ENCODE measurements at regions not wholly inside any gene's neighbourhood (a gene's known extent, or its start where the extent isn't known, plus 50 kb on each side); places are given as distances from the start of the nearest gene placed in this dataset.
A peak's percentile ranks its signal among the peaks of the same experiment; 100 is the strongest.

DNA sequence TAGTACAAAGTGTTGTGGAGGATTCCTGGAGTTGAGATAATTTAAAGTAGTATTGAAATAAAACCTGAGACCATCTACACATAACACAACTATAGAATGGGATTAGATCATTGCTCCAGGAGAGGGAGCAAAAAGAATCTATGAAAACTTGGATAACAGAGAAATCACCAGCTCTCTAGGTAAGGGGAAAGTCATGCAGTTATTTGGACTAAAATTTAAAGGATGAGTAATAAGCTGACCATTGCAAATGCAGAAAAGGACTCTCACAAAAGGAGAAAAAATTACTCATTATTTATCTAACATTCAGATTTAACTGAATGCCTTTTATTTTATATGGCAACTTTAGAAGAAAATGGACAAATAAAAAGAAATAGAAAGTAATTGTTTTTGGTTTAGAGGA is 1399.8 kb upstream of the ACVR2A start:
- Histone ChIP-seq H3K9ac (ENCODE audit: low read depth, low read length) (no peak overlapping the region), H3K9me3 (ENCODE audit: control insufficient read depth, insufficient read depth, low read length) (no peaks in the 10 kb centered on the region), H3K27ac (ENCODE audit: low read depth, low read length) (no peak overlapping the region), H3K4me3 (ENCODE audit: low read depth, low read length) (no peak overlapping the region), H3K4me1 (ENCODE audit: control insufficient read depth, insufficient read depth, low read length) (no peaks in the 10 kb centered on the region), H3K27me3 (ENCODE audit: control insufficient read depth, insufficient read depth, low read length) (no peaks in the 10 kb centered on the region), H3K36me3 (ENCODE audit: control insufficient read depth, insufficient read depth, low read length) (no peaks in the 10 kb centered on the region)

DNA sequence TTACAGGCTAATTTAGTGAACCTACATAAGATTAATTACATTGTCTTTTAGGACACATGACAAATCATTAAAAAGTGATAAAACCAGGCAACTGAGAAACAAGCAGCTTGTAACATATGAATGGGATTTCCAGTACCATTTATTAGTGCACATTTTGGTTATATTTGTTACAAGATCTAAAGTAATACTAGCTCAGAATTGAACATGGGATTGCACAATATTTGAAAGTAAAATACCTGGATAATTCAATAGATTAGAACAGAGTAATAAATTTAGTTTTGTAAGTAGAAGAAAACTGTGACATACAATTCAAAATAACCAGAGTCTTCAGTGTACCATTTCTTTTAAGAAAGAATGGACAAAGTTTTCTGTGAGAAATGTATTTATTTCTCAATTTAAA is 1400.7 kb upstream of the ACVR2A start:
- Histone ChIP-seq H3K36me3 (ENCODE audit: control insufficient read depth, insufficient read depth, low read length) (no peaks in the 10 kb centered on the region), H3K27ac (ENCODE audit: low read depth, low read length) (no peak overlapping the region), H3K27me3 (ENCODE audit: control insufficient read depth, insufficient read depth, low read length) (no peaks in the 10 kb centered on the region), H3K9ac (ENCODE audit: low read depth, low read length) (no peak overlapping the region), H3K9me3 (ENCODE audit: control insufficient read depth, insufficient read depth, low read length) (no peaks in the 10 kb centered on the region), H3K4me3 (ENCODE audit: low read depth, low read length) (no peak overlapping the region), H3K4me1 (ENCODE audit: control insufficient read depth, insufficient read depth, low read length) (no peaks in the 10 kb centered on the region)

DNA sequence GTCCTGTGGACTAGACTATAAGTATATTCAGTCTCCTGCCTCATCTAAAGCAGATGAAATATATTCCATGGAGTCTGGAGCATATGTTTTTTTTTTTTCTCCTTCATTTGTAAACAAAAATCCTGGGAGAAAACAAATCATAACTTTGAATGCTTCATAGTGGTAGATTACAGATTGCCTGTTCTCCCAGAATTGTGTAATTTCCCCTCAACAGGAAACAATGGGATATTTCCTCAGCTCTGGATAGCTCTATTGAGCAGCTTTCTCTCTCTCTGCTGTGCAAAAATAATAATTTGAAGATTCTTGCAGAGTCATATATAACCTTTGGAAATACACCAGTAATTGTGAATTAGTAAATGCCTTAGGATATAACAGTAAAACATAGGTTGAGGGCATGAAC is 1406.6 kb upstream of the ACVR2A start:
- Histone ChIP-seq H3K36me3 (ENCODE audit: control insufficient read depth, insufficient read depth, low read length) (no peaks in the 10 kb centered on the region), H3K9ac (ENCODE audit: low read depth, low read length) (no peak overlapping the region), H3K4me1 (ENCODE audit: control insufficient read depth, insufficient read depth, low read length) (peaks cover 11% of the 10 kb centered on the region; the same call in 1 of the 2 replicates), H3K9me3 (ENCODE audit: control insufficient read depth, insufficient read depth, low read length) (no peaks in the 10 kb centered on the region), H3K27ac (ENCODE audit: low read depth, low read length) (no peak overlapping the region), H3K4me3 (ENCODE audit: low read depth, low read length) (no peak overlapping the region), H3K27me3 (ENCODE audit: control insufficient read depth, insufficient read depth, low read length) (no peaks in the 10 kb centered on the region)

DNA sequence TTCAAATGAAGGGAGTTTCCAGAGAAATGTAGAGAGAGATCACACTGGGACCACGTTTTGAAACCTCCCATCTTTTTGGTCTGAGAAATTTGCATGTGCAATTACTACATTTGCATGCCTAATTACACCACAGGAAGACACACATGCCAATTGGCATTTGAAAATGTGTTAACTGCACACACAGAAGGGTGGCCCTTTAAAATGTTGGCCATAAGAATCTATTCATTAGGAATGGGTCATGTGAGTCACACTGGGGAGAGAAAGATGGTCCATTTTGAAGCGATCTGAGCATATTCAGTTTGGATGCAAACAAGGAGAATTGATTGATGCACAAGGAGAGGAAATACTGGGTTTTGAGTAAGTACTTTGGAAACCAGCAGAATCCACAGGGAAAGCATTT is 1407.1 kb upstream of the ACVR2A start:
- Histone ChIP-seq H3K27me3 (ENCODE audit: control insufficient read depth, insufficient read depth, low read length) (no peaks in the 10 kb centered on the region), H3K4me1 (ENCODE audit: control insufficient read depth, insufficient read depth, low read length) (peaks cover 11% of the 10 kb centered on the region; the same call in 1 of the 2 replicates), H3K27ac (ENCODE audit: low read depth, low read length) (no peak overlapping the region), H3K9ac (ENCODE audit: low read depth, low read length) (no peak overlapping the region), H3K4me3 (ENCODE audit: low read depth, low read length) (no peak overlapping the region), H3K9me3 (ENCODE audit: control insufficient read depth, insufficient read depth, low read length) (no peaks in the 10 kb centered on the region), H3K36me3 (ENCODE audit: control insufficient read depth, insufficient read depth, low read length) (no peaks in the 10 kb centered on the region)

DNA sequence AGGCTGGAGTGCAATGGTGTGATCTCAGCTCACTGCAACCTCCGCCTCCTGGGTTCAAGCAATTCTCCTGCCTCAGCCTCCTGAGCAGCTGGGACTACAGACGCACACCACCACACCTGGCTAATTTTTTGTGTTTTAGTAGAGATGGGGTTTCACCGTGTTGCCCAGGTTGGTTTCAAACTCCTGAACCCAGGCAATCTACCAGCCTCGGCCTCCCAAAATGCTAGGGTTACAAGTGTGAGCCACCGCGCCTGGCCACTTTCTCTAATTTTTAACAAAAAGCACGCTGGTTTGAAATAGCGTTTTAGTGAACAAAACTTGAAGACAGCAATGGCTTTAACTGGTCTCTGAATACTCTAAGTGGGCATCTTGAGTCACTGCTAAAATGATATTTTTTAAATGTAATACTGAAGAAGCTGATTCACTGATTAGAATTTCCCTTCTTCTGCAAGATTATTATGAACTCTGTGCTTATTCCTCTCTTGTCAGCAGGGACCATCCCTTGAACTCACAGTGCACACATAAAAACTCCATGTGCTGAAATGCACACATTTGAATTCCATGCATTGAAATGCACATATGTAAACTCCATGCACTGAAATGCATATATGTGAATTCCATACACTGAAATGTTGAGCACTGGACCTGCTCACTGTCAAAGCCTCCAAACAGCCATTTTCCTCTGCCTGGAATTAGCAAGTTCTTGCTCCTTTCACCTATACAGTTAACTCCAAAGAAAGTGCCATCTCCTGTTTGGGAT is 1411.5 kb upstream of the ACVR2A start:
- no peak overlapping the region for H3K9ac ChIP-seq (ENCODE audit: low read depth, low read length)
- no peak overlapping the region for H3K27ac ChIP-seq (ENCODE audit: low read depth, low read length)
- no peaks in the 10 kb centered on the region for H3K9me3 ChIP-seq (ENCODE audit: control insufficient read depth, insufficient read depth, low read length)
- H3K27me3 ChIP-seq (ENCODE audit: control insufficient read depth, insufficient read depth, low read length) = no peaks in the 10 kb centered on the region
- no peak overlapping the region for H3K4me3 ChIP-seq (ENCODE audit: low read depth, low read length)
- no peaks in the 10 kb centered on the region for H3K36me3 ChIP-seq (ENCODE audit: control insufficient read depth, insufficient read depth, low read length)
- peaks cover 11% of the 10 kb centered on the region; the same call in 1 of the 2 replicates for H3K4me1 ChIP-seq (ENCODE audit: control insufficient read depth, insufficient read depth, low read length)

DNA sequence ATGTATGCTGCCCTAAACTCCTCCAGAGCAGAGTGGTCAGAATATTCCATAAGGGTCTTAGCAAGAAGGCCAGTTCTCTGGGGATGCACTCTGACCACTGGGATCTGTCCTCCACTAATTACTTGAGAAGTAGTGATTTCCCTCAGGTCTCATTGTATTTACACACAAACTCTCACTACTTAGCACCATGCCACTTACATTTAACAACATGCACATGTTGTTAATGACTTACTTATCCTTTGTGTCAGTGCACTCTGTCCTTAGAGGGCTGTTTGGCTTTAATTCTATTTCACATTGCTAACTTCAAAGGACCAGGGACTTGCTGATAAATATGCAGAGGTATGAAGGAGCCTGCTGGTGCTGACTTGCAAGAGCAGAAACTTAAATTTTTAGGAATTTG is 1415.5 kb upstream of the ACVR2A start:
- Histone ChIP-seq H3K27ac (ENCODE audit: low read depth, low read length) (no peak overlapping the region), H3K4me3 (ENCODE audit: low read depth, low read length) (no peak overlapping the region), H3K9ac (ENCODE audit: low read depth, low read length) (no peak overlapping the region), H3K36me3 (ENCODE audit: control insufficient read depth, insufficient read depth, low read length) (no peaks in the 10 kb centered on the region), H3K4me1 (ENCODE audit: control insufficient read depth, insufficient read depth, low read length) (peaks cover 6% of the 10 kb centered on the region; the same call in 1 of the 2 replicates), H3K27me3 (ENCODE audit: control insufficient read depth, insufficient read depth, low read length) (no peaks in the 10 kb centered on the region), H3K9me3 (ENCODE audit: control insufficient read depth, insufficient read depth, low read length) (no peaks in the 10 kb centered on the region)

DNA sequence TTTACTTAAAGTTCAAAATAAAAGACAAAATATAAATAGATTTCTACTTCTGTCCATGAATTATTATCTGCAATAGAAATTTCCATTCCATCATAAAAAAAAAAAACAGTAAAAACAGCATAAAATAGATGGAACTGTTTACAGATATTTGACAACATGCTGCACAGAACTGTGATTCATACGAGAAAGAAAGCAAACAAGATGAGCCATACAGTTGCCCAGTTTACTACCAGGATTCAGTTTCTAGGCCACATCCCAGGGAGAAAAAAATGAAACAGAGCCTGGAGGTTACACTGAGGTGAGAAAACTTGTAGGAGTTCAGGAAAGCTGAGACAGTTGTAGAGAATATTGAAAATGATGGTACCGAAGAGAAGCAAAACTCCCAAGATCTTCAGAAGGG is 1426.9 kb upstream of the ACVR2A start:
- no peak overlapping the region for H3K4me3 ChIP-seq (ENCODE audit: low read depth, low read length)
- no peak overlapping the region for H3K9ac ChIP-seq (ENCODE audit: low read depth, low read length)
- H3K4me1 ChIP-seq (ENCODE audit: control insufficient read depth, insufficient read depth, low read length) = peaks cover 19% of the 10 kb centered on the region
- no peaks in the 10 kb centered on the region for H3K36me3 ChIP-seq (ENCODE audit: control insufficient read depth, insufficient read depth, low read length)
- H3K9me3 ChIP-seq (ENCODE audit: control insufficient read depth, insufficient read depth, low read length) = no peaks in the 10 kb centered on the region
- H3K27ac ChIP-seq (ENCODE audit: low read depth, low read length) = no peak overlapping the region
- H3K27me3 ChIP-seq (ENCODE audit: control insufficient read depth, insufficient read depth, low read length) = no peaks in the 10 kb centered on the region

DNA sequence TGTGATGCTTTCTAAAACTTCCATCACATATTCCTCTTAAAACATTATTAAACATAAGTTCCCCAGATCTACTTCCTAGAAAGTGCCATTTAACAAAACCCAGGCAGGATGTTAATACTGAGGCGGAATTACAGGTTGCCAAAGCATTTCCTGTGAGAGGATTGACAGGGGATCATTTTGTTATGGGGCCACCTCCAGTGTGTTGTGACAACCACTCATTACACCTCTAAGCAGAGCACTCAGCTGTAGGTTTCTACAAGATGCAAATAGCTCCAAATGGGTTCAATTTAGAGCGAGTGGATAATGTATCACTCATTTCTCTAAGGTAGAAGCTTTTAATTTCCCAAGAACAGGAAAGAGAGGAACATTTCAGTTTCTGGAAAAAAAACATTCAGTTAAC is 1429.5 kb upstream of the ACVR2A start:
- Histone ChIP-seq H3K4me1 (ENCODE audit: control insufficient read depth, insufficient read depth, low read length) (peaks cover 19% of the 10 kb centered on the region), H3K27me3 (ENCODE audit: control insufficient read depth, insufficient read depth, low read length) (no peaks in the 10 kb centered on the region), H3K36me3 (ENCODE audit: control insufficient read depth, insufficient read depth, low read length) (no peaks in the 10 kb centered on the region), H3K4me3 (ENCODE audit: low read depth, low read length) (no peak overlapping the region), H3K9ac (ENCODE audit: low read depth, low read length) (no peak overlapping the region), H3K27ac (ENCODE audit: low read depth, low read length) (peak overlapping the region; percentile 66), H3K9me3 (ENCODE audit: control insufficient read depth, insufficient read depth, low read length) (no peaks in the 10 kb centered on the region)

DNA sequence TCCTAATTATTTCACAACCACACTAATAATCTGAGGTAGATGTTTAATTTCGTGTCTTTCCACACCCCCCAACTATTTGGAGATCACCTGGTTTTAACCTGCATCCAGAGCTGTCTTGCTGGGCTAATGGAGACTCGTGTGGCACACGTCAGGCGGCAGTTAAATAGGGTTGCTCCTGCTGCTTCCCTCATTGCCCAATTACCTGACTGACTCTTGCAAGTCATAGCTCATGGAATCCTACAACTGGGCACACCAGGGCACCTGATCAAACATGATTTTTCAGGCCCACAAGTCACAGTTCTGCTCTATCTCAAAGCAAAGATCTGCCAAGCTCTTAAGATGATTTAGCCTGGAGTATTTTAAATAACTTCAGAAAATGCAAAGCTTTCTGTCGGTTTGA is 1430.4 kb upstream of the ACVR2A start:
- Histone ChIP-seq H3K4me1 (ENCODE audit: control insufficient read depth, insufficient read depth, low read length) (peaks cover 19% of the 10 kb centered on the region), H3K27ac (ENCODE audit: low read depth, low read length) (peak overlapping the region; percentile 1), H3K9me3 (ENCODE audit: control insufficient read depth, insufficient read depth, low read length) (no peaks in the 10 kb centered on the region)

DNA sequence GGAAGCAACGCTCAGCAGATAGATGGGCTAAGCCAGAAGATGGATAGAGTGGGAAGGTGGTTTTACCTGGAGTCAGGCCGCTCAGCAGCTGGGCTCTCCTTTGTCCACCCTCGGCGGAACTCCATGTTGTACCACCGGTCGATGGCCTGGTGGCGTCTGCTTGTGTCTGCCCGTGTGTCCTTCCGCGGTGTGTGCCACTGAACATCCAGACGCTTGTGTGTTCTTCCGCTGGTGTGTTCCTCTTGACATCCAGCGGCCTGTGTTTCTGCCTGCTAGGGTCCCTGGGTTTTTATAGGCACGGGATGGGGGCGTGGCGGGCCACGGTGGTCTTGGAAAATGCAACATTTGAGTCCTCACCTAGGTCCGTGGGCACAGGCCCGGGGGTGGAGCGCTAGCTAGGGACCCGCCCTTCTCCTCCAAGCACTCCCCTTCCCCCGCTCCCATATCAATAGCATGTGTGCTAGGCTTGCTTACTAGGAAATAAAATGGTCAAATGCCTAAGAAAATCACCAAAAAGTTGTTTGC is 1431.7 kb upstream of the ACVR2A start:
- H3K9ac ChIP-seq (ENCODE audit: low read depth, low read length) = no peak overlapping the region
- H3K27ac ChIP-seq (ENCODE audit: low read depth, low read length) = no peak overlapping the region
- H3K9me3 ChIP-seq (ENCODE audit: control insufficient read depth, insufficient read depth, low read length) = no peaks in the 10 kb centered on the region
- H3K36me3 ChIP-seq (ENCODE audit: control insufficient read depth, insufficient read depth, low read length) = no peaks in the 10 kb centered on the region
- no peak overlapping the region for H3K4me3 ChIP-seq (ENCODE audit: low read depth, low read length)
- no peaks in the 10 kb centered on the region for H3K27me3 ChIP-seq (ENCODE audit: control insufficient read depth, insufficient read depth, low read length)
- H3K4me1 ChIP-seq (ENCODE audit: control insufficient read depth, insufficient read depth, low read length) = peaks cover 19% of the 10 kb centered on the region

More for the DNA sequence above, 1430.4 kb upstream of the ACVR2A start:
- H3K9ac ChIP-seq (ENCODE audit: low read depth, low read length) = no peak overlapping the region
- no peaks in the 10 kb centered on the region for H3K27me3 ChIP-seq (ENCODE audit: control insufficient read depth, insufficient read depth, low read length)
- H3K36me3 ChIP-seq (ENCODE audit: control insufficient read depth, insufficient read depth, low read length) = no peaks in the 10 kb centered on the region
- H3K4me3 ChIP-seq (ENCODE audit: low read depth, low read length) = no peak overlapping the region

DNA sequence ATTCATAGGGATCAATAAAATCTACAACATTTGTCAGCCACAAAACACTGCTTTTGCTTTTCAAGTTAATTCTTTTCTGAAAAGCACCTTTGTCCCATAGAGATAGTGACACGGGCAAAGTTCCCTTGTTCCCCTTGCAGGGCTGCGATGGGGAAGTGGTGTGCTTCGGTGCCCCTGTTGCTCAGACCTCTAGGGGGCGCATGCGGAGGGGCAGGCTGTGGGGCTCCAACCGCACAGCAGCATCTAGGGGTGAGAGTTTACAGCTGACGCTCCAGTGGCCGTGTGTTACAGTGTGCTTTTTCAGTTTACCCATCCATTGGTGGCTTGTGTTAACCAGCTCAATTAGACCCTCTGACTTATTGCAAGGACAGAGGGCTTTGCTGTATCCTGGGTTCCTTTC is 1432.2 kb upstream of the ACVR2A start:
- no peaks in the 10 kb centered on the region for H3K36me3 ChIP-seq (ENCODE audit: control insufficient read depth, insufficient read depth, low read length)
- H3K9ac ChIP-seq (ENCODE audit: low read depth, low read length) = no peak overlapping the region
- no peak overlapping the region for H3K4me3 ChIP-seq (ENCODE audit: low read depth, low read length)
- peaks cover 19% of the 10 kb centered on the region for H3K4me1 ChIP-seq (ENCODE audit: control insufficient read depth, insufficient read depth, low read length)
- H3K27ac ChIP-seq (ENCODE audit: low read depth, low read length) = no peak overlapping the region
- no peaks in the 10 kb centered on the region for H3K9me3 ChIP-seq (ENCODE audit: control insufficient read depth, insufficient read depth, low read length)
- no peaks in the 10 kb centered on the region for H3K27me3 ChIP-seq (ENCODE audit: control insufficient read depth, insufficient read depth, low read length)

Data from HUES48 (cell line).